ENCODE measurements at regions not wholly inside any gene's neighbourhood (a gene's known extent, or its start where the extent isn't known, plus 50 kb on each side); places are given as distances from the start of the nearest gene placed in this dataset.
"Not testable (repeated sequence)": the region's sequence is repeated elsewhere in the genome, so short reads cannot be mapped to it uniquely, and the experiment has no call there.

GRCh38 chrX:137151403-137151802, 117.6 kb upstream of the GPR101 start:
- Histone ChIP-seq H3K4me1 (ENCODE audit: control insufficient read depth, insufficient read depth, low read length) (no peaks in the 10 kb centered on the region), H3K27me3 (ENCODE audit: control insufficient read depth, insufficient read depth, low read length) (no peaks in the 10 kb centered on the region; the same call in 1 of the 2 replicates), H3K9me3 (ENCODE audit: control insufficient read depth, insufficient read depth, low read depth, low read length) (no peaks in the 10 kb centered on the region), H3K36me3 (ENCODE audit: control insufficient read depth, insufficient read depth, low read length) (no peaks in the 10 kb centered on the region), H3K4me3 (ENCODE audit: low read depth, low read length) (no peak overlapping the region), H3K9ac (ENCODE audit: low read length) (no peak overlapping the region), H3K27ac (ENCODE audit: low read depth, low read length) (no peak overlapping the region)

- Histone ChIP-seq H3K4me3 (ENCODE audit: low read depth, low read length) (no peak overlapping the region), H3K9me3 (ENCODE audit: control insufficient read depth, insufficient read depth, low read depth, low read length) (0 out of 2 replicates have a peak, but pooled peaks cover 3% of the 10 kb centered on the region), H3K36me3 (ENCODE audit: control insufficient read depth, insufficient read depth, low read length) (no peaks in the 10 kb centered on the region), H3K9ac (ENCODE audit: low read length) (no peak overlapping the region), H3K27ac (ENCODE audit: low read depth, low read length) (no peak overlapping the region), H3K4me1 (ENCODE audit: control insufficient read depth, insufficient read depth, low read length) (no peaks in the 10 kb centered on the region), H3K27me3 (ENCODE audit: control insufficient read depth, insufficient read depth, low read length) (peaks cover 11% of the 10 kb centered on the region; the same call in 1 of the 2 replicates)
Measured at GRCh38 chrX:137143864-137144263, 110.1 kb upstream of the GPR101 start.

- not testable (repeated sequence) for H3K9ac ChIP-seq (ENCODE audit: low read length); H3K36me3 ChIP-seq (ENCODE audit: control insufficient read depth, insufficient read depth, low read length); H3K27ac ChIP-seq (ENCODE audit: low read depth, low read length); H3K27me3 ChIP-seq (ENCODE audit: control insufficient read depth, insufficient read depth, low read length); H3K4me1 ChIP-seq (ENCODE audit: control insufficient read depth, insufficient read depth, low read length); H3K4me3 ChIP-seq (ENCODE audit: low read depth, low read length)
- peaks cover 16% of the 10 kb centered on the region; the same call in 1 of the 2 replicates for H3K9me3 ChIP-seq (ENCODE audit: control insufficient read depth, insufficient read depth, low read depth, low read length)
Measured at GRCh38 chrX:137122651-137123050, 88.9 kb upstream of the GPR101 start.

GRCh38 chrX:137119049-137119448, 85.3 kb upstream of the GPR101 start:
- Histone ChIP-seq H3K4me3 (ENCODE audit: low read depth, low read length) (no peak overlapping the region), H3K4me1 (ENCODE audit: control insufficient read depth, insufficient read depth, low read length) (no peaks in the 10 kb centered on the region), H3K36me3 (ENCODE audit: control insufficient read depth, insufficient read depth, low read length) (no peaks in the 10 kb centered on the region), H3K9me3 (ENCODE audit: control insufficient read depth, insufficient read depth, low read depth, low read length) (peaks cover 16% of the 10 kb centered on the region; the same call in 1 of the 2 replicates), H3K27me3 (ENCODE audit: control insufficient read depth, insufficient read depth, low read length) (peaks cover 10% of the 10 kb centered on the region), H3K27ac (ENCODE audit: low read depth, low read length) (no peak overlapping the region), H3K9ac (ENCODE audit: low read length) (no peak overlapping the region)

- Histone ChIP-seq H3K27me3 (ENCODE audit: control insufficient read depth, insufficient read depth, low read length) (peaks cover 10% of the 10 kb centered on the region), H3K27ac (ENCODE audit: low read depth, low read length) (no peak overlapping the region), H3K36me3 (ENCODE audit: control insufficient read depth, insufficient read depth, low read length) (no peaks in the 10 kb centered on the region), H3K9me3 (ENCODE audit: control insufficient read depth, insufficient read depth, low read depth, low read length) (peaks cover 16% of the 10 kb centered on the region; the same call in 1 of the 2 replicates), H3K4me3 (ENCODE audit: low read depth, low read length) (no peak overlapping the region), H3K9ac (ENCODE audit: low read length) (no peak overlapping the region), H3K4me1 (ENCODE audit: control insufficient read depth, insufficient read depth, low read length) (no peaks in the 10 kb centered on the region)
Measured at GRCh38 chrX:137118536-137118935, 84.7 kb upstream of the GPR101 start.

- Histone ChIP-seq H3K4me3 (ENCODE audit: low read depth, low read length) (no peak overlapping the region), H3K36me3 (ENCODE audit: control insufficient read depth, insufficient read depth, low read length) (no peaks in the 10 kb centered on the region), H3K27ac (ENCODE audit: low read depth, low read length) (no peak overlapping the region), H3K4me1 (ENCODE audit: control insufficient read depth, insufficient read depth, low read length) (no peaks in the 10 kb centered on the region), H3K9me3 (ENCODE audit: control insufficient read depth, insufficient read depth, low read depth, low read length) (peaks cover 16% of the 10 kb centered on the region; the same call in 1 of the 2 replicates), H3K9ac (ENCODE audit: low read length) (no peak overlapping the region), H3K27me3 (ENCODE audit: control insufficient read depth, insufficient read depth, low read length) (peaks cover 10% of the 10 kb centered on the region)
Measured at GRCh38 chrX:137118136-137118535, 84.3 kb upstream of the GPR101 start.

- not testable (repeated sequence) for H3K36me3 ChIP-seq (ENCODE audit: control insufficient read depth, insufficient read depth, low read length); H3K27ac ChIP-seq (ENCODE audit: low read depth, low read length); H3K9me3 ChIP-seq (ENCODE audit: control insufficient read depth, insufficient read depth, low read depth, low read length); H3K9ac ChIP-seq (ENCODE audit: low read length); H3K4me1 ChIP-seq (ENCODE audit: control insufficient read depth, insufficient read depth, low read length); H3K4me3 ChIP-seq (ENCODE audit: low read depth, low read length)
- H3K27me3 ChIP-seq (ENCODE audit: control insufficient read depth, insufficient read depth, low read length) = peaks cover 13% of the 10 kb centered on the region
Measured at GRCh38 chrX:137107877-137108276, 74.1 kb upstream of the GPR101 start.

- no peak overlapping the region for H3K4me3 ChIP-seq (ENCODE audit: low read depth, low read length)
- H3K36me3 ChIP-seq (ENCODE audit: control insufficient read depth, insufficient read depth, low read length) = no peaks in the 10 kb centered on the region
- H3K9me3 ChIP-seq (ENCODE audit: control insufficient read depth, insufficient read depth, low read depth, low read length) = no peaks in the 10 kb centered on the region
- no peak overlapping the region for H3K9ac ChIP-seq (ENCODE audit: low read length)
- H3K4me1 ChIP-seq (ENCODE audit: control insufficient read depth, insufficient read depth, low read length) = no peaks in the 10 kb centered on the region
- peaks cover 14% of the 10 kb centered on the region; the same call in 1 of the 2 replicates for H3K27me3 ChIP-seq (ENCODE audit: control insufficient read depth, insufficient read depth, low read length)
- no peak overlapping the region for H3K27ac ChIP-seq (ENCODE audit: low read depth, low read length)
Measured at GRCh38 chrX:137101273-137101990, 67.6 kb upstream of the GPR101 start.
